SK-N-SH (cell line): ENCODE measurements at regions not wholly inside any gene's neighbourhood (a gene's known extent, or its start where the extent isn't known, plus 50 kb on each side); places are given as distances from the start of the nearest gene placed in this dataset.

Experiments
- CTCF ChIA-PET: fragments of 300-600, 350-600 bp; formaldehyde crosslinking; extraction: SDS; loops from one replicate; lab custom pipeline; 2021; lab: Yijun Ruan, JAX
- POLR2A ChIA-PET: fragments of 350-600 bp; sonication (Branson Sonifier 250); formaldehyde crosslinking; extraction: SDS; loops from one replicate; lab custom pipeline; 2020; ENCODE audit warnings: antibody characterized with exemption, inconsistent platforms; lab: Yijun Ruan, JAX
- DNase-seq: peaks from one replicate; pipeline ENCODE4 v3.0.0; 2012
- H2AFZ ChIP-seq: fragments of 200-600 bp; sonication (generic); 2 replicates; pipeline ENCODE4 v1.8.1; 2016; ENCODE audit warnings: antibody characterized with exemption, mild to moderate bottlenecking, low read depth
- H3F3A ChIP-seq: fragments of 200-600 bp; sonication (generic); replicated peaks from 2 replicates; pipeline ENCODE3; 2016; ENCODE audit warnings: antibody characterized with exemption, mild to moderate bottlenecking; ENCODE audit not compliant: insufficient read depth
- H3K27ac ChIP-seq, 2 experiments: fragments of 200-500 bp in 1 of 2; fragments of 200-600 bp in 1 of 2; sonication (Bioruptor generic) in 1 of 2; sonication (generic), shearing (Covaris generic) in 1 of 2; 2 replicates each; pipeline versions ENCODE4 v1.5.1 to v1.6.1; 2014 to 2016; ENCODE audit warnings: low read depth in 2 of 2, inconsistent platforms in 1 of 2, low read length in 1 of 2, mild to moderate bottlenecking in 1 of 2, mixed read lengths in 1 of 2
- H3K27me3 ChIP-seq: fragments of 200-600 bp; sonication (generic), shearing (Covaris generic); 2 replicates; pipeline ENCODE4 v1.6.1; 2016; ENCODE audit warnings: mixed run types; ENCODE audit not compliant: insufficient read depth
- H3K36me3 ChIP-seq, 2 experiments: fragments of 200-500 bp in 1 of 2; fragments of 200-600 bp in 1 of 2; sonication (Bioruptor generic) in 1 of 2; sonication (generic) in 1 of 2; replicated peaks in 1 of 2; 2 replicates each; pipeline versions ENCODE3 to v1.5.1; 2014 to 2016; ENCODE audit warnings: low read length in 1 of 2, mild to moderate bottlenecking in 1 of 2; ENCODE audit not compliant: insufficient read depth in 2 of 2, control insufficient read depth in 1 of 2
- H3K4me1 ChIP-seq, 2 experiments: fragments of 200-500 bp in 1 of 2; fragments of 200-600 bp in 1 of 2; sonication (Bioruptor generic) in 1 of 2; sonication (generic), shearing (Covaris generic) in 1 of 2; 2 replicates each; pipeline versions ENCODE4 v1.5.1 to v1.6.1; 2014 to 2016; ENCODE audit warnings: low read depth in 1 of 2, low read length in 1 of 2, mixed run types in 1 of 2; ENCODE audit not compliant: insufficient read depth in 2 of 2, control insufficient read depth in 1 of 2
- H3K4me2 ChIP-seq: fragments of 200-600 bp; sonication (generic), shearing (Covaris generic); 2 replicates; pipeline ENCODE4 v1.6.1; 2017; ENCODE audit warnings: mixed run types
- H3K4me3 ChIP-seq, 2 experiments: fragments of 200-500 bp in 1 of 2; fragments of 200-600 bp in 1 of 2; sonication (Bioruptor generic) in 1 of 2; sonication (generic), shearing (Covaris generic) in 1 of 2; 2 replicates each; pipeline versions ENCODE4 v1.5.1 to v1.8.1; 2014 to 2016; ENCODE audit warnings: low read depth in 2 of 2, inconsistent platforms in 1 of 2, low read length in 1 of 2, mild to moderate bottlenecking in 1 of 2, mixed read lengths in 1 of 2, moderate library complexity in 1 of 2
- H3K79me2 ChIP-seq: fragments of 200-600 bp; sonication (generic); 2 replicates; pipeline ENCODE4 v1.8.1; 2017; ENCODE audit warnings: mild to moderate bottlenecking; ENCODE audit not compliant: insufficient read depth
- H3K9ac ChIP-seq: fragments of 200-600 bp; sonication (generic); 2 replicates; pipeline ENCODE4 v1.6.1; 2017; ENCODE audit warnings: mixed run types
- H3K9me2 ChIP-seq: fragments of 200-600 bp; sonication (generic); 2 replicates; pipeline ENCODE4 v1.6.1; 2017; ENCODE audit warnings: mixed run types
- H3K9me3 ChIP-seq: fragments of 200-600 bp; sonication (generic); 2 replicates; pipeline ENCODE4 v1.6.1; 2017; ENCODE audit warnings: mixed run types, mild to moderate bottlenecking, moderate library complexity
- H4K20me1 ChIP-seq: fragments of 200-600 bp; sonication (generic); 2 replicates; pipeline ENCODE4 v1.6.1; 2017; ENCODE audit warnings: mild to moderate bottlenecking, mixed run types; ENCODE audit not compliant: insufficient read depth
- CTCF ChIP-seq: fragments of 200-600 bp; sonication (generic); IDR thresholded peaks from 2 replicates; pipeline ENCODE4 v1.6.1; 2017; ENCODE audit warnings: antibody characterized with exemption, mild to moderate bottlenecking, moderate library complexity
- ELF1 ChIP-seq: IDR thresholded peaks from 2 replicates; pipeline ENCODE4 v1.4.0; 2012
- EZH2phosphoT487 ChIP-seq: fragments of 200-600 bp; sonication (generic); IDR thresholded peaks from 2 replicates; pipeline ENCODE4 v1.6.1; 2017; ENCODE audit warnings: low read depth, mixed run types, mild to moderate bottlenecking, antibody characterized with exemption, moderate library complexity, borderline replicate concordance
- FOSL2 ChIP-seq: IDR thresholded peaks from 2 replicates; pipeline ENCODE4 v1.4.0; 2012; ENCODE audit warnings: low read depth, mild to moderate bottlenecking, moderate library complexity, borderline replicate concordance
- FOXJ3 ChIP-seq: sonication (generic); formaldehyde crosslinking; IDR thresholded peaks from 2 replicates; pipeline ENCODE4 v1.5.1; 2020; ENCODE audit warnings: mild to moderate bottlenecking, missing genetic modification reagents
- GABPA ChIP-seq: IDR thresholded peaks from 2 replicates; pipeline ENCODE4 v1.4.0; 2012; ENCODE audit warnings: low read depth, mild to moderate bottlenecking
- GATA2 ChIP-seq: sonication (generic); formaldehyde crosslinking; IDR thresholded peaks from 2 replicates; pipeline ENCODE4 v1.5.0; 2020; ENCODE audit warnings: mild to moderate bottlenecking, missing genetic modification reagents
- MAX ChIP-seq: IDR thresholded peaks from 2 replicates; pipeline ENCODE4 v1.4.0; 2012; ENCODE audit warnings: low read depth
- MEF2A ChIP-seq: IDR thresholded peaks from 2 replicates; pipeline ENCODE4 v1.4.0; 2012; ENCODE audit warnings: low read depth, borderline replicate concordance
- NFIC ChIP-seq: IDR thresholded peaks from 2 replicates; pipeline ENCODE4 v1.4.0; 2012; ENCODE audit warnings: borderline replicate concordance
- NRF1 ChIP-seq: IDR thresholded peaks from 2 replicates; pipeline ENCODE4 v1.6.1; 2012; ENCODE audit warnings: low read depth, mild to moderate bottlenecking, low read length
- PBX3 ChIP-seq: IDR thresholded peaks from 2 replicates; pipeline ENCODE4; 2012
- RCOR1 ChIP-seq: fragments of 150-350 bp; IDR thresholded peaks from 2 replicates; pipeline ENCODE4 v1.6.1; 2017; ENCODE audit warnings: antibody characterized with exemption, low read length
- RXRA ChIP-seq: IDR thresholded peaks from 2 replicates; pipeline ENCODE4 v1.4.0; 2012; ENCODE audit warnings: low read depth, mild to moderate bottlenecking, borderline replicate concordance
- SIN3A ChIP-seq: IDR thresholded peaks from 2 replicates; pipeline ENCODE4 v1.6.1; 2012; ENCODE audit warnings: low read depth, mild to moderate bottlenecking, low read length, moderate library complexity, borderline replicate concordance
- TCF12 ChIP-seq: IDR thresholded peaks from 2 replicates; pipeline ENCODE4 v1.4.0; 2012
- USF1 ChIP-seq: IDR thresholded peaks from 2 replicates; pipeline ENCODE4 v1.4.0; 2012; ENCODE audit warnings: low read depth, borderline replicate concordance
- USF2 ChIP-seq: fragments of 150-350 bp; IDR thresholded peaks from 2 replicates; pipeline ENCODE4 v1.6.1; 2017; ENCODE audit warnings: antibody characterized with exemption, low read length, low read depth, borderline replicate concordance
- ZBTB33 ChIP-seq: IDR thresholded peaks from 2 replicates; pipeline ENCODE4 v1.4.0; 2012; ENCODE audit warnings: low read depth, borderline replicate concordance
- WGBS: methylation state at CpG from one replicate; pipeline ENCODE4 v1.1.6; 2017; ENCODE audit warnings: low lambda C conversion rate; 5-methylcytosine and 5-hydroxymethylcytosine counted together

GRCh38 chr7:97659363-97660045, 72.4 kb upstream of the TAC1 start:
- POLR2A ChIA-PET = no interaction called here
- Histone ChIP-seq H3K4me2 (no peak overlapping the region), H3K9me3 (no peaks in the 10 kb centered on the region), H3K27ac (no peak overlapping the region), H3K79me2 (no peaks in the 10 kb centered on the region), H3K27me3 (no peaks in the 10 kb centered on the region), H3K9me2 (no peaks in the 10 kb centered on the region), H2AFZ (no peak overlapping the region), H3K36me3 (no peaks in the 10 kb centered on the region), H4K20me1 (no peaks in the 10 kb centered on the region)
- 20% methylated on average over 3 of the region's 3 CpGs for WGBS
- TF ChIP-seq USF1 = no peak
- no peak for TF ChIP-seq SIN3A
- TF ChIP-seq NRF1 = no peak
- no peak for TF ChIP-seq PBX3
- no peak for TF ChIP-seq GABPA
- TF ChIP-seq GATA2 (CRISPR knock-in tag) = no peak
- no peak for TF ChIP-seq ZBTB33
- no peak for TF ChIP-seq FOSL2
- TF ChIP-seq RCOR1 = no peak
- no peak for TF ChIP-seq NFIC
- no peak for TF ChIP-seq CTCF
- no peak for TF ChIP-seq RXRA
- TF ChIP-seq, all 33 proteins: peak for 0
- no peak for DNase-seq
- H3K4me3 ChIP-seq = no peak overlapping the region
- no peaks in the 10 kb centered on the region for H3F3A ChIP-seq
- H3K9ac ChIP-seq = no peak overlapping the region
- no peaks in the 10 kb centered on the region for H3K4me1 ChIP-seq
- CTCF ChIA-PET = no interaction called here

GRCh38 chr7:97667359-97667758, 64.5 kb upstream of the TAC1 start:
- Histone ChIP-seq H3K9ac (no peak overlapping the region), H3K36me3 (no peaks in the 10 kb centered on the region), H4K20me1 (no peaks in the 10 kb centered on the region), H2AFZ (no peak overlapping the region), H3K4me1 (no peaks in the 10 kb centered on the region), H3K9me3 (no peaks in the 10 kb centered on the region), H3K9me2 (no peaks in the 10 kb centered on the region), H3K4me3 (no peak overlapping the region), H3K79me2 (no peaks in the 10 kb centered on the region), H3K4me2 (no peak overlapping the region), H3K27me3 (no peaks in the 10 kb centered on the region), H3F3A (no peaks in the 10 kb centered on the region), H3K27ac (no peak overlapping the region)
- no peak for DNase-seq
- ChIA-PET POLR2A (no interaction called here), CTCF (no interaction called here)
- 0% methylated on average over 1 of the region's 1 CpG for WGBS
- no peak for TF ChIP-seq NFIC
- no peak for TF ChIP-seq TCF12
- no peak for TF ChIP-seq FOXJ3 (CRISPR knock-in tag)
- TF ChIP-seq PBX3 = no peak
- no peak for TF ChIP-seq MEF2A
- TF ChIP-seq GABPA = no peak
- no peak for TF ChIP-seq FOSL2
- no peak for TF ChIP-seq EZH2phosphoT487
- TF ChIP-seq NRF1 = no peak
- TF ChIP-seq MAX = no peak
- no peak for TF ChIP-seq ELF1
- no peak for TF ChIP-seq USF2
